ENCODE measurements at regions not wholly inside any gene's neighbourhood (a gene's known extent, or its start where the extent isn't known, plus 50 kb on each side); places are given as distances from the start of the nearest gene placed in this dataset.

GRCh38 chrX:30373479-30373878, 64.3 kb upstream of the NR0B1 start:
- Histone ChIP-seq H3K14ac (ENCODE audit: insufficient read length) (no peak overlapping the region), H2BK15ac (ENCODE audit: low read length) (no peak overlapping the region), H3K9ac (replicated peaks in 1 of 4; ENCODE audit: extremely low read depth in 1 of 4, low read depth in 3 of 4, low read length in 3 of 4) (no peak overlapping the region), H3K4ac (replicated peaks; ENCODE audit: insufficient read length, low read depth, low read length) (no peak overlapping the region), H4K20me1 (replicated peaks in 1 of 2; ENCODE audit: control insufficient read depth in 1 of 2, insufficient read depth in 2 of 2, low read length in 2 of 2) (no peaks in the 10 kb centered on the region), H3K18ac (ENCODE audit: extremely low read depth, low read length) (no peak overlapping the region), H3K79me1 (ENCODE audit: low read depth, low read length) (no peaks in the 10 kb centered on the region), H3K79me2 (ENCODE audit: control insufficient read depth in 1 of 2, insufficient read depth in 2 of 2, low read length in 2 of 2) (no peaks in the 10 kb centered on the region), H2AK5ac (ENCODE audit: low read depth, low read length) (no peak overlapping the region), H2AFZ (ENCODE audit: low read length) (no peak overlapping the region), H3K23ac (ENCODE audit: insufficient read length) (no peak overlapping the region), H2BK120ac (replicated peaks; ENCODE audit: low read depth, low read length) (no peak overlapping the region), H3K4me1 (replicated peaks in 1 of 4; ENCODE audit: control insufficient read depth in 3 of 4, insufficient read depth in 4 of 4, low read length in 3 of 4) (no peaks in the 10 kb centered on the region), H3K27me3 (replicated peaks in 1 of 4; ENCODE audit: control insufficient read depth in 3 of 4, extremely low read depth in 1 of 4, insufficient read depth in 3 of 4, low read length in 3 of 4) (no peaks in the 10 kb centered on the region), H4K5ac (ENCODE audit: insufficient read length, low read depth, low read length) (no peak overlapping the region), H3K9me3 (ENCODE audit: insufficient read depth in 2 of 2, low read depth in 1 of 2, low read length in 1 of 2) (no peaks in the 10 kb centered on the region), H3K4me2 (ENCODE audit: insufficient read depth in 1 of 2, low read depth in 2 of 2, low read length in 2 of 2) (no peak overlapping the region), H2BK5ac (ENCODE audit: low read depth, low read length) (no peak overlapping the region), H3K27ac (ENCODE audit: low read depth, low read length) (no peak overlapping the region), H3K4me3 (ENCODE audit: extremely low read depth in 1 of 4, insufficient read depth in 2 of 4, low read depth in 3 of 4, low read length in 4 of 4) (no peak overlapping the region), H4K8ac (ENCODE audit: extremely low read depth, insufficient read depth, low read length) (no peak overlapping the region), H4K91ac (replicated peaks; ENCODE audit: insufficient read length, low read length) (no peak overlapping the region), H3K36me3 (ENCODE audit: control insufficient read depth in 2 of 4, insufficient read depth in 4 of 4, low read length in 3 of 4) (no peaks in the 10 kb centered on the region), H3K23me2 (ENCODE audit: low read depth, low read length) (no peaks in the 10 kb centered on the region), H3K56ac (replicated peaks; ENCODE audit: insufficient read length, low read depth, low read length) (no peak overlapping the region), H2BK20ac (ENCODE audit: low read length) (no peak overlapping the region), H2BK12ac (ENCODE audit: low read depth, low read length) (no peak overlapping the region)
- TF ChIP-seq TCF12 (IDR thresholded peaks at IDR 0.05; ENCODE audit: low read depth, low read length) (no peak), RAD21 (IDR thresholded peaks at IDR 0.05 in 1 of 2, conservative IDR thresholded peaks at IDR 0.05 in 1 of 2; ENCODE audit: low read depth in 2 of 2, low read length in 2 of 2) (no peak), CHD2 (IDR thresholded peaks at IDR 0.05; ENCODE audit: low read length) (no peak), CREB1 (IDR thresholded peaks at IDR 0.05) (no peak), RNF2 (IDR thresholded peaks at IDR 0.05; ENCODE audit: borderline replicate concordance, low read depth, low read length, missing control alignments, poor library complexity, severe bottlenecking) (no peak), EP300 (IDR thresholded peaks at IDR 0.05; ENCODE audit: borderline replicate concordance in 1 of 2, low read depth in 2 of 2, low read length in 2 of 2) (no peak), POLR2A (IDR thresholded peaks at IDR 0.05; ENCODE audit: control extremely low read depth in 1 of 2, low read depth in 2 of 2, low read length in 2 of 2) (no peak), MAFK (IDR thresholded peaks at IDR 0.05; ENCODE audit: low read depth, low read length) (no peak), ATF2 (IDR thresholded peaks at IDR 0.05; ENCODE audit: low read length) (no peak), KDM1A (IDR thresholded peaks at IDR 0.05; ENCODE audit: borderline replicate concordance, low read length) (no peak), SIN3A (conservative IDR thresholded peaks at IDR 0.05 in 1 of 2, IDR thresholded peaks at IDR 0.05 in 1 of 2; ENCODE audit: low read depth in 1 of 2, low read length in 2 of 2) (no peak)
- CTCF ChIA-PET (ENCODE audit: partially characterized antibody): no interaction called here
- peak; percentile 63 for FAIRE-seq
- DNase-seq (ENCODE audit: low read depth in 1 of 2, low spot score in 2 of 2): no peak
- 85% methylated on average over 2 of the region's 5 CpGs; no CpG with 5 or more reads in 1 of the 2 experiments for WGBS, 2 experiments (ENCODE audit: extremely low coverage in 1 of 2, insufficient coverage in 1 of 2, insufficient read length in 1 of 2, insufficient replicate concordance in 2 of 2, low coverage in 1 of 2, low lambda C conversion rate in 2 of 2, missing lambda C conversion rate in 1 of 2)
- POLR2A ChIA-PET (ENCODE audit: partially characterized antibody): no interaction called here
